BLaER1 (cell line): ENCODE measurements at regions not wholly inside any gene's neighbourhood (a gene's known extent, or its start where the extent isn't known, plus 50 kb on each side); places are given as distances from the start of the nearest gene placed in this dataset.

Experiments used
- H3K27ac ChIP-seq: shearing (Covaris generic); formaldehyde crosslinking; 2 replicates; pipeline ENCODE4 v1.8.1; 2022
- H3K27me3 ChIP-seq: shearing (Covaris generic); formaldehyde crosslinking; 2 replicates; pipeline ENCODE4 v1.8.1; 2022
- H3K36me3 ChIP-seq: shearing (Covaris generic); formaldehyde crosslinking; 2 replicates; pipeline ENCODE4 v1.8.1; 2022
- H3K4me1 ChIP-seq: shearing (Covaris generic); formaldehyde crosslinking; 2 replicates; pipeline ENCODE4 v1.8.1; 2022
- H3K4me2 ChIP-seq: shearing (Covaris generic); formaldehyde crosslinking; 2 replicates; pipeline ENCODE4 v1.8.1; 2022
- H3K4me3 ChIP-seq: shearing (Covaris generic); formaldehyde crosslinking; 2 replicates; pipeline ENCODE4 v1.8.1; 2022
- H3K9ac ChIP-seq: shearing (Covaris generic); formaldehyde crosslinking; 2 replicates; pipeline ENCODE4 v1.8.1; 2022
- H3K9me3 ChIP-seq: shearing (Covaris generic); formaldehyde crosslinking; 2 replicates; pipeline ENCODE4 v1.8.1; 2022
- H4K20me1 ChIP-seq: shearing (Covaris generic); formaldehyde crosslinking; 2 replicates; pipeline ENCODE4 v1.8.1; 2022
- Cebpa-rat ChIP-seq: shearing (Covaris generic); IDR thresholded peaks from 2 replicates; pipeline ENCODE4 v1.8.1; 2022

DNA sequence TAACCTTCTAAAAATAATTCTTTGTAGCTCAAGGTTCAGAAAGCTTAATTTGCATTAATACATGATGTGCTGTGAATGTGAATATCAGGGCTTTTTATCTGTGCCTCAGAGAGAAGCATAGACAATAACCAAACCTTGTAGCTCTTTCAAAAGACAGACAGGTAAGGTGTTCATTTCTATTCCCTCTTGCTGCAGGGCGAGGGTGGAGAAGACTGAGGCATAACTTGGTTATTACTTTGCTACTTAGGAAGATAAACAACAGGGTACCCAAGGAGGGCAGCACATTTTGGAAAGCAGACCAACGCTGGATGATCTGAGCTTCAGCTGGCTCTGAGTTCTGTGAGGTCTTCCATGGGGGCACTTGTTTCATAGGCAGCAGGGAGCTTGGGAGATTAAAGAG lies 408.6 kb upstream of the RARB start:
- Histone ChIP-seq H3K36me3 (no peaks in the 10 kb centered on the region), H3K4me1 (no peaks in the 10 kb centered on the region), H3K4me2 (no peak overlapping the region), H4K20me1 (no peaks in the 10 kb centered on the region), H3K27me3 (no peaks in the 10 kb centered on the region), H3K9ac (no peak overlapping the region), H3K9me3 (no peaks in the 10 kb centered on the region), H3K27ac (no peak overlapping the region), H3K4me3 (no peak overlapping the region)
- no peak for TF ChIP-seq Cebpa-rat

DNA sequence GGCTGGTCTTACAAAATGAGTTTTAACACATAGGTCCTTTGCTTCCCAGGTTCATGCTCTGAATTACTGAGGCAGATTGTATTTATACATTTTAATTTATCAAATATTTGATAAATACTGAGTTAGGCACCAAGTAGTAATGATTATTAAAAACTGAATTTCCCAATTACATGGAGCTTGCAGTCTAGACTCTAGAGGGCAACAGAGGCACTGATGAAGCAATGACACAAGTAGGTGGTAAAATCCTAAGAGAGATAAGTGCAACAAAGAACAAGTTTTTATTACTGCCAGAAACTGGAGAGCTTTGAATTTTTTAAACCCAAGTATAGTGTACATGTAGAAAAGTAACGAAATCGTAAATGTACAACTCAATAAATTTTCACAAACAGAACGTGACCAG lies 406.2 kb upstream of the RARB start:
- TF ChIP-seq Cebpa-rat: no peak
- H3K9ac ChIP-seq: no peak overlapping the region
- no peak overlapping the region for H3K4me3 ChIP-seq

DNA sequence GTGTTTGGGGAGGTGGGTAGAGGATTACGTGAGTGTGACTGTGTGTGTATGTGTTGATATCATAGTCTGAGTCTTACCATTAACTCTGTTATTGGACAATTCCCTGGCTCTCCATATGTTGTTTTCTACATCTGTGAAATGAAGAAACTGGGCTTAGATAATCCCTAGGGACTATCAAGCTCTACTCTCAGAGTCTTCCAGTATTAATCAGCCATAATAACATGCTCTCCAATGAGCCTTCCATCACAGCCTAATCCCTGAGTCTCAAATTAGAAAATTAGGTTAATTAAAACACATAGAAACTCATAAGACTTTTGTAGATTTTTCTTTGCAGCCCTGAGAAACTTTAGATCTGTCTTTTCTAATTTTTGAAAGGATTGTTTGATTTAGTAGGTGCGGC lies 404.2 kb upstream of the RARB start:
- H3K4me1 ChIP-seq: no peaks in the 10 kb centered on the region
- H3K9ac ChIP-seq: no peak overlapping the region
- no peaks in the 10 kb centered on the region for H3K9me3 ChIP-seq
- no peak overlapping the region for H3K27ac ChIP-seq
- H4K20me1 ChIP-seq: no peaks in the 10 kb centered on the region
- H3K4me3 ChIP-seq: no peak overlapping the region
- H3K36me3 ChIP-seq: no peaks in the 10 kb centered on the region
- no peaks in the 10 kb centered on the region for H3K27me3 ChIP-seq
- H3K4me2 ChIP-seq: no peak overlapping the region
- no peak for TF ChIP-seq Cebpa-rat

More for the DNA sequence above, 406.2 kb upstream of the RARB start:
- Histone ChIP-seq H3K27me3 (no peaks in the 10 kb centered on the region), H3K4me1 (no peaks in the 10 kb centered on the region), H4K20me1 (no peaks in the 10 kb centered on the region), H3K27ac (no peak overlapping the region), H3K4me2 (no peak overlapping the region), H3K36me3 (no peaks in the 10 kb centered on the region), H3K9me3 (no peaks in the 10 kb centered on the region)

DNA sequence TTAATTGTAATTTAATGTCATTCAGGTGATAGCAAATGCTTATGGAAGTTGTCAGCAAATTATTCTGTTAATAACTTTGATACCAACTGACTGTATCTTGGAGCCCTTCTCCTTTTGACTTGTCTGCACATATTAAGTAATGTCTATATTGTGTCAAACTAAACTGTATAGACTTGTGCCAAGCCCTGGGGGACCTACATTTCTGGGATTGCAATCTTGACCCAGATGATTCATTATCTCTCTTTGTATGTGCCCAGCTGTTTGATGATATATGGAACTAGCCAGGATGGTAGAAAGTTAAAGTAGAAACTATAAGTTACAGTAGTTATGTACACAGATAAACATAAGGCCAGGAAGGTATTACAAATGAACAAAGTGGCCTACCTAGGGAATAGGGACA lies 402.8 kb upstream of the RARB start:
- no peak overlapping the region for H3K27ac ChIP-seq
- H3K4me2 ChIP-seq: no peak overlapping the region
- no peak overlapping the region for H3K9ac ChIP-seq
- no peak overlapping the region for H3K4me3 ChIP-seq
- H3K4me1 ChIP-seq: no peaks in the 10 kb centered on the region
- no peaks in the 10 kb centered on the region for H4K20me1 ChIP-seq
- no peaks in the 10 kb centered on the region for H3K27me3 ChIP-seq
- TF ChIP-seq Cebpa-rat: no peak
- H3K9me3 ChIP-seq: no peaks in the 10 kb centered on the region
- H3K36me3 ChIP-seq: no peaks in the 10 kb centered on the region

- Histone ChIP-seq H3K4me1 (no peaks in the 10 kb centered on the region), H3K36me3 (no peaks in the 10 kb centered on the region), H3K4me2 (no peak overlapping the region), H3K9ac (no peak overlapping the region), H3K27me3 (no peaks in the 10 kb centered on the region), H3K4me3 (no peak overlapping the region), H3K27ac (no peak overlapping the region), H3K9me3 (no peaks in the 10 kb centered on the region), H4K20me1 (no peaks in the 10 kb centered on the region)
- no peak for TF ChIP-seq Cebpa-rat
These were observed 400.4 kb upstream of the RARB start for GRCh38 chr3:25027650-25028049.

DNA sequence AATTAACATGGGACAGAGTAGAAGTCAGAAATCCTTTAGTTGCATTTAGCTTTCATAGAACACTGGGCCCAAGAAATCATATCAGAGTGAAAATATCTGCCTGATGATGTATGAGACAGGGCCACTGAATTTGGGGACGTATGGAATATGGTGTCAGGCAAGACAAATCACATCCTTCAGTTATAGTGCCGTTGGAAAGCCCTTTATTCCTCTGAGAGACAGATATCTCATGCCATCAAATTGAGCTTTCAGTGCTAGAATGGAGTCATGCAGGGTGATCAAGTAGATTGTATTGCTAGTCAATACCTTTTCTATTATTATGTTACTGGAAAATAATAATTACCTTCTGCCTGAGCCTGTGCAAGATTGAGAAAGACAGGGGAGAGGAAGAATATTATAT lies 398.2 kb upstream of the RARB start:
- Histone ChIP-seq H3K4me1 (no peaks in the 10 kb centered on the region), H3K4me2 (no peak overlapping the region), H3K36me3 (no peaks in the 10 kb centered on the region), H3K4me3 (no peak overlapping the region), H3K27me3 (no peaks in the 10 kb centered on the region), H3K9me3 (no peaks in the 10 kb centered on the region), H4K20me1 (no peaks in the 10 kb centered on the region), H3K27ac (no peak overlapping the region), H3K9ac (no peak overlapping the region)
- TF ChIP-seq Cebpa-rat: no peak

DNA sequence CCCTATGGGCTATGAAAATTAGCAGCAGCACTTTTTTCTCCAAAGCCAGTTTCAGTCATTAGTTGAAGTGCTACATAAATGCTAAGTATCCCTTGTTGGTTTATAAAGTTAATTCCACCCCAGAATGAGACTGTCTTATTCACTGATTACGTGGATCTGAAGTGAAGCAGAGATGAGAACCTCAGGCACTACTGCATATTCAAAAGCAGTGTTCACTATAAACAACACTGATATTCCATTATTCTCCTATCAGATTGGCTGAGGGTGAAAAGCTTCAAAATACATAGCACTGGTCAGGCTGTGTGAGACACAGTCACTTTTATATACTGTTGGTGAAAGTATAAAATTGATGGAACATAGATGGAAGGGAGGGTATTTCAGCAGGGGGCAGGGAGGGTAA lies 395.7 kb upstream of the RARB start:
- no peaks in the 10 kb centered on the region for H3K27me3 ChIP-seq
- H3K9ac ChIP-seq: no peak overlapping the region
- no peaks in the 10 kb centered on the region for H4K20me1 ChIP-seq
- H3K4me3 ChIP-seq: no peak overlapping the region
- no peak overlapping the region for H3K4me2 ChIP-seq
- no peaks in the 10 kb centered on the region for H3K9me3 ChIP-seq
- H3K36me3 ChIP-seq: no peaks in the 10 kb centered on the region
- H3K27ac ChIP-seq: no peak overlapping the region
- no peaks in the 10 kb centered on the region for H3K4me1 ChIP-seq
- no peak for TF ChIP-seq Cebpa-rat

- Histone ChIP-seq H3K4me2 (no peak overlapping the region), H3K9me3 (no peaks in the 10 kb centered on the region), H3K36me3 (no peaks in the 10 kb centered on the region), H3K9ac (no peak overlapping the region), H3K4me1 (no peaks in the 10 kb centered on the region), H3K27me3 (no peaks in the 10 kb centered on the region), H4K20me1 (no peaks in the 10 kb centered on the region), H3K27ac (no peak overlapping the region), H3K4me3 (no peak overlapping the region)
- no peak for TF ChIP-seq Cebpa-rat
These were observed 394.5 kb upstream of the RARB start for GRCh38 chr3:25033407-25034029.

- Histone ChIP-seq H3K4me1 (no peaks in the 10 kb centered on the region), H3K4me2 (no peak overlapping the region), H3K4me3 (no peak overlapping the region), H4K20me1 (no peaks in the 10 kb centered on the region), H3K36me3 (no peaks in the 10 kb centered on the region), H3K9me3 (no peaks in the 10 kb centered on the region), H3K27me3 (no peaks in the 10 kb centered on the region), H3K9ac (no peak overlapping the region), H3K27ac (no peak overlapping the region)
- no peak for TF ChIP-seq Cebpa-rat
These were observed 392.5 kb upstream of the RARB start for GRCh38 chr3:25035526-25035925.

DNA sequence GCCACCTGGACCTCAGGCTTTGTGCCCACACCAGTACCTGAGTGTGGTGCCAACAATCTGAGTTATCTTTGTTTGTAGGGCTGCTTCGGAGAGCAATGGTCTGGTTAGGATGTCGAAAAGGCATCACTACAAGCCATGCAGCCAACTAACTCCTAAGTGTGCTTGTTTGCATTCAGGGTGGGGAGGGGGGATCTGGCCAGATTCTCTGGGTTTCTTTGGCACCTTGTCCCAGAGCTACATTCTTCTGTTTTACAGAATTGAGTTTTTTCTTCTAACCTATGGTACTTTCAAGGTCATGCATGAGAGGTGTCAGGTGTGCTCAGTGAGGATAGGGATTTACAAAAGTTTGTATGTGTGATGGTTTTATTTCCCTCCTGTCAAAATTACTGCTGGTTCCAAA lies 391.4 kb upstream of the RARB start:
- TF ChIP-seq Cebpa-rat: no peak
- H3K27me3 ChIP-seq: no peaks in the 10 kb centered on the region
- no peaks in the 10 kb centered on the region for H3K4me1 ChIP-seq
- no peaks in the 10 kb centered on the region for H4K20me1 ChIP-seq
- H3K27ac ChIP-seq: no peak overlapping the region
- H3K9me3 ChIP-seq: no peaks in the 10 kb centered on the region
- no peak overlapping the region for H3K9ac ChIP-seq
- H3K36me3 ChIP-seq: no peaks in the 10 kb centered on the region
- H3K4me3 ChIP-seq: no peak overlapping the region
- no peak overlapping the region for H3K4me2 ChIP-seq

- TF ChIP-seq Cebpa-rat: no peak
These were observed 391.0 kb upstream of the RARB start for GRCh38 chr3:25037049-25037547.

More at GRCh38 chr3:25037049-25037547, 391.0 kb upstream of the RARB start:
- H3K4me2 ChIP-seq: no peak overlapping the region
- H3K4me3 ChIP-seq: no peak overlapping the region
- no peaks in the 10 kb centered on the region for H3K27me3 ChIP-seq
- H3K9me3 ChIP-seq: no peaks in the 10 kb centered on the region
- no peaks in the 10 kb centered on the region for H3K4me1 ChIP-seq
- no peak overlapping the region for H3K9ac ChIP-seq
- no peaks in the 10 kb centered on the region for H4K20me1 ChIP-seq
- no peak overlapping the region for H3K27ac ChIP-seq
- no peaks in the 10 kb centered on the region for H3K36me3 ChIP-seq
